Liver (tissue), 8 donors: ENCODE measurements at regions not wholly inside any gene's neighbourhood (a gene's known extent, or its start where the extent isn't known, plus 50 kb on each side); places are given as distances from the start of the nearest gene placed in this dataset.

Experiments
- DNase-seq: peaks from one replicate; pipeline ENCODE4 v3.0.0-alpha.2; 2017; ENCODE audit warnings: low spot score
- H3K27ac ChIP-seq, 2 donors: one replicate each; pipeline ENCODE4 v1.7.0; 2013; ENCODE audit warnings: inconsistent platforms in 2 of 2, low read length in 2 of 2, control low read depth in 1 of 2, low read depth in 1 of 2, mild to moderate bottlenecking in 1 of 2
- H3K27me3 ChIP-seq, 4 donors: one replicate each; pipeline versions ENCODE4 v1.6.1 to v1.7.0; 2013; ENCODE audit warnings: low read length in 3 of 4, inconsistent platforms in 1 of 4, mild to moderate bottlenecking in 1 of 4, moderate library complexity in 1 of 4; ENCODE audit not compliant: control insufficient read depth in 4 of 4, insufficient read depth in 4 of 4
- H3K36me3 ChIP-seq, 4 donors: one replicate each; pipeline versions ENCODE4 v1.6.1 to v1.7.0; 2013; ENCODE audit warnings: low read length in 3 of 4, mild to moderate bottlenecking in 3 of 4, low read depth in 1 of 4, moderate library complexity in 1 of 4; ENCODE audit not compliant: control insufficient read depth in 4 of 4, insufficient read depth in 3 of 4
- H3K4me1 ChIP-seq, 4 donors: one replicate each; pipeline versions ENCODE4 v1.6.1 to v1.7.0; 2013; ENCODE audit warnings: low read length in 3 of 4, mild to moderate bottlenecking in 3 of 4, moderate library complexity in 1 of 4; ENCODE audit not compliant: control insufficient read depth in 4 of 4, insufficient read depth in 4 of 4
- H3K4me3 ChIP-seq, 3 donors: one replicate each; pipeline versions ENCODE4 v1.6.1 to v1.7.0; 2013; ENCODE audit warnings: low read length in 3 of 3, control low read depth in 1 of 3, low read depth in 1 of 3, mild to moderate bottlenecking in 1 of 3
- H3K9ac ChIP-seq, 2 donors: one replicate each; pipeline ENCODE4 v1.7.0; 2013; ENCODE audit warnings: low read length in 2 of 2, mild to moderate bottlenecking in 2 of 2, moderate library complexity in 2 of 2, control low read depth in 1 of 2, low read depth in 1 of 2
- H3K9me3 ChIP-seq, 4 donors: one replicate each; pipeline versions ENCODE4 v1.6.1 to v1.7.0; 2013; ENCODE audit warnings: low read length in 3 of 4; ENCODE audit not compliant: control insufficient read depth in 4 of 4
- ATF3 ChIP-seq: IDR thresholded peaks from 2 replicates; pipeline ENCODE4 v1.6.1; 2016; ENCODE audit warnings: antibody characterized with exemption
- CTCF ChIP-seq: fragments of 150-350 bp; IDR thresholded peaks from 2 replicates; pipeline ENCODE4 v1.5.1; 2017; ENCODE audit warnings: improper control_type of control experiment, low read depth, low read length; ENCODE audit not compliant: missing input control
- EGR1 ChIP-seq, 2 donors: IDR thresholded peaks; 2 replicates each; pipeline ENCODE4 v1.6.1; 2016 to 2018; ENCODE audit warnings: antibody characterized with exemption in 2 of 2, low read depth in 2 of 2
- FOXA2 ChIP-seq: IDR thresholded peaks from 2 replicates; pipeline ENCODE4 v1.6.1; 2016; ENCODE audit warnings: antibody characterized with exemption
- GABPA ChIP-seq, 2 donors: IDR thresholded peaks in 1 of 2; conservative IDR thresholded peaks in 1 of 2; 2 replicates each; pipeline ENCODE4 v1.6.1; 2016; ENCODE audit warnings: antibody characterized with exemption in 2 of 2, mild to moderate bottlenecking in 1 of 2, moderate library complexity in 1 of 2
- HNF4A ChIP-seq, 2 donors: conservative IDR thresholded peaks; 2 replicates each; pipeline ENCODE4 v1.6.1; 2016; ENCODE audit warnings: antibody characterized with exemption in 2 of 2, mild to moderate bottlenecking in 2 of 2
- HNF4G ChIP-seq: IDR thresholded peaks from 2 replicates; pipeline ENCODE4 v1.6.1; 2016; ENCODE audit warnings: antibody characterized with exemption
- JUND ChIP-seq, 2 donors: IDR thresholded peaks; 2 replicates each; pipeline ENCODE4 v1.6.1; 2016; ENCODE audit warnings: antibody characterized with exemption in 2 of 2
- MAX ChIP-seq: IDR thresholded peaks from 2 replicates; pipeline ENCODE4 v1.6.1; 2016; ENCODE audit warnings: antibody characterized with exemption
- NR2F2 ChIP-seq: IDR thresholded peaks from 2 replicates; pipeline ENCODE4 v1.6.1; 2016; ENCODE audit warnings: antibody characterized with exemption
- RAD21 ChIP-seq, 2 donors: IDR thresholded peaks; 2 replicates each; pipeline ENCODE4 v1.6.1; 2016; ENCODE audit warnings: antibody characterized with exemption in 2 of 2, mild to moderate bottlenecking in 2 of 2
- REST ChIP-seq: IDR thresholded peaks from 2 replicates; pipeline ENCODE4 v1.6.1; 2016; ENCODE audit warnings: antibody characterized with exemption, mild to moderate bottlenecking
- RXRA ChIP-seq, 2 donors: IDR thresholded peaks; 2 replicates each; pipeline ENCODE4 v1.6.1; 2017 to 2018; ENCODE audit warnings: antibody characterized with exemption in 2 of 2, mild to moderate bottlenecking in 1 of 2
- SP1 ChIP-seq: IDR thresholded peaks from 2 replicates; pipeline ENCODE4 v1.6.1; 2018; ENCODE audit warnings: antibody characterized with exemption, mild to moderate bottlenecking
- YY1 ChIP-seq: IDR thresholded peaks from 2 replicates; pipeline ENCODE4 v1.6.1; 2016; ENCODE audit warnings: antibody characterized with exemption, mild to moderate bottlenecking
- ZBTB33 ChIP-seq: IDR thresholded peaks from 2 replicates; pipeline ENCODE4 v1.6.1; 2016; ENCODE audit warnings: antibody characterized with exemption
- WGBS: extraction: QIAGEN DNeasy Blood & Tissue Kit; methylation state at CpG from one replicate; pipeline ENCODE4 v1.1.7; 2013; 5-methylcytosine and 5-hydroxymethylcytosine counted together
- donor health status: healthy.
- donor health status: healthy.
- donor health status: healthy.
- donor health status: healthy.
- donor health status: healthy.

- TF ChIP-seq RAD21 (IDR thresholded peaks at IDR 0.05): no peak
- no peak for TF ChIP-seq EGR1 (IDR thresholded peaks at IDR 0.05; ENCODE audit: low read depth in 2 of 2)
- TF ChIP-seq ATF3: no peak
Measured at GRCh38 chr2:76320716-76321115, 610.0 kb upstream of the GCFC2 start (continued).

GRCh38 chr2:76318848-76319360, 608.2 kb upstream of the GCFC2 start:
- no peak overlapping the region for H3K4me3 ChIP-seq
- no peak overlapping the region for H3K27ac ChIP-seq
- 67% methylated on average over 4 of the region's 4 CpGs for WGBS
- no peak for TF ChIP-seq SP1
- TF ChIP-seq YY1: no peak
- no peak for TF ChIP-seq MAX
- no peak for TF ChIP-seq CTCF
- TF ChIP-seq EGR1 (IDR thresholded peaks at IDR 0.05; ENCODE audit: low read depth in 2 of 2): no peak
- TF ChIP-seq REST: no peak
- TF ChIP-seq ZBTB33: no peak
- TF ChIP-seq HNF4G: no peak
- TF ChIP-seq HNF4A (conservative IDR thresholded peaks at IDR 0.05): no peak
- TF ChIP-seq NR2F2: no peak
- no peak for TF ChIP-seq GABPA (IDR thresholded peaks at IDR 0.05 in 1 of 2, conservative IDR thresholded peaks at IDR 0.05 in 1 of 2)
- TF ChIP-seq FOXA2: no peak
- TF ChIP-seq JUND (IDR thresholded peaks at IDR 0.05): no peak
- no peak for TF ChIP-seq RAD21 (IDR thresholded peaks at IDR 0.05)
- TF ChIP-seq RXRA (IDR thresholded peaks at IDR 0.05): no peak
- no peak for DNase-seq
- H3K9ac ChIP-seq: no peak overlapping the region
- H3K4me1 ChIP-seq: no peaks in the 10 kb centered on the region
- no peaks in the 10 kb centered on the region for H3K27me3 ChIP-seq
- H3K36me3 ChIP-seq: no peaks in the 10 kb centered on the region
- H3K9me3 ChIP-seq: no peaks in the 10 kb centered on the region
